HCT116 (cell line): ENCODE measurements at regions not wholly inside any gene's neighbourhood (a gene's known extent, or its start where the extent isn't known, plus 50 kb on each side); places are given as distances from the start of the nearest gene placed in this dataset.

ENCODE experiments used
- ATAC-seq: fragments of 200-7000 bp; cut with Tn5 transposase; 2 replicates; pipeline ENCODE4 v1.9.1; 2020; ENCODE audit warnings: mild to moderate bottlenecking, moderate library complexity
- BruUV-seq: library from RNA; stranded (reverse); fragments of 400-500 nt; replicated peaks from 2 replicates; lab custom pipeline; 2021; lab: Mats Ljungman, UMichigan
- CTCF ChIA-PET: fragments of 300-600 bp; sonication (Branson Sonifier 250); formaldehyde crosslinking; loops from one replicate; lab custom pipeline; 2021; ENCODE audit warnings: antibody characterized with exemption; lab: Charles Lee
- POLR2A ChIA-PET: fragments of 300-600, 350-600 bp; sonication (Branson Sonifier 250); formaldehyde crosslinking; loops from one replicate; lab custom pipeline; 2021; ENCODE audit warnings: antibody characterized with exemption; lab: Charles Lee
- RAD21 ChIA-PET, 2 experiments: fragments of 300-600 bp; sonication (Branson Sonifier 250); formaldehyde crosslinking; loops; one replicate each; lab custom pipeline; 2023; ENCODE audit warnings: low total read pairs in 2 of 2; ENCODE audit not compliant: uncharacterized antibody in 2 of 2, unreplicated experiment in 2 of 2, low non-redundant PET in 1 of 2; lab: Charles Lee
- DNase-seq: peaks from one replicate; pipeline ENCODE4 v3.0.0-alpha.2; 2010; ENCODE audit warnings: low read depth, low spot score
- H2AFZ ChIP-seq: fragments of 200-600 bp; shearing (Covaris generic), sonication (generic); 2 replicates; pipeline ENCODE4 v1.6.1; 2017; ENCODE audit warnings: low read depth, mixed run types, mixed read lengths, antibody characterized with exemption, low read length; ENCODE audit not compliant: poor library complexity, severe bottlenecking
- H3K27ac ChIP-seq: 2 replicates; pipeline ENCODE4 v1.5.1; 2012; ENCODE audit warnings: low read depth, low read length
- H3K27me3 ChIP-seq: fragments of 200-600 bp; sonication (generic); 2 replicates; pipeline ENCODE4 v1.6.1; 2016; ENCODE audit warnings: mixed run types, low read length, mixed read lengths; ENCODE audit not compliant: insufficient read depth
- H3K36me3 ChIP-seq, 2 experiments: fragments of 200-500 bp in 1 of 2; fragments of 200-600 bp in 1 of 2; sonication (Bioruptor generic) in 1 of 2; sonication (generic) in 1 of 2; 2 replicates each; pipeline versions ENCODE4 v1.5.1 to v1.6.1; 2014 to 2016; ENCODE audit warnings: low read length in 2 of 2, inconsistent platforms in 1 of 2, mixed read lengths in 1 of 2, mixed run types in 1 of 2; ENCODE audit not compliant: insufficient read depth in 2 of 2, control insufficient read depth in 1 of 2
- H3K4me1 ChIP-seq, 2 experiments: fragments of 200-600 bp in 1 of 2; sonication (generic) in 1 of 2; 2 replicates each; pipeline versions ENCODE4 v1.5.1 to v1.6.1; 2012 to 2017; ENCODE audit warnings: low read length in 2 of 2, inconsistent platforms in 1 of 2, mild to moderate bottlenecking in 1 of 2, mixed read lengths in 1 of 2, mixed run types in 1 of 2, moderate library complexity in 1 of 2; ENCODE audit not compliant: insufficient read depth in 2 of 2, control insufficient read depth in 1 of 2
- H3K4me2 ChIP-seq: fragments of 200-600 bp; sonication (generic); 2 replicates; pipeline ENCODE4 v1.6.1; 2017; ENCODE audit warnings: mixed run types, low read length, mixed read lengths
- H3K4me3 ChIP-seq, 2 experiments: fragments of 200-600 bp in 1 of 2; sonication (generic) in 1 of 2; replicated peaks in 1 of 2; 2 replicates each; pipeline ENCODE4 v1.5.1; 2011 to 2016; ENCODE audit warnings: low read length in 2 of 2, control low read depth in 1 of 2, low read depth in 1 of 2, mild to moderate bottlenecking in 1 of 2, mixed read lengths in 1 of 2, mixed run types in 1 of 2
- H3K79me2 ChIP-seq: fragments of 200-600 bp; sonication (generic); 2 replicates; pipeline ENCODE4 v1.6.1; 2017; ENCODE audit warnings: mild to moderate bottlenecking, mixed run types, low read length, moderate library complexity, mixed read lengths; ENCODE audit not compliant: insufficient read depth
- H3K9ac ChIP-seq: fragments of 200-600 bp; sonication (generic); 2 replicates; pipeline ENCODE4 v1.6.1; 2016; ENCODE audit warnings: low read length, mixed read lengths
- H3K9me2 ChIP-seq: fragments of 200-600 bp; sonication (generic), shearing (Covaris generic); 2 replicates; pipeline ENCODE4 v1.6.1; 2017; ENCODE audit warnings: mixed run types, mild to moderate bottlenecking, moderate library complexity; ENCODE audit not compliant: insufficient read depth
- H3K9me3 ChIP-seq, 2 experiments: fragments of 200-500 bp in 1 of 2; fragments of 200-600 bp in 1 of 2; sonication (Bioruptor generic) in 1 of 2; sonication (generic) in 1 of 2; 2 replicates each; pipeline ENCODE4 v1.6.1; 2014 to 2017; ENCODE audit warnings: low read length in 2 of 2, mixed read lengths in 2 of 2, inconsistent platforms in 1 of 2, low read depth in 1 of 2, mild to moderate bottlenecking in 1 of 2, mixed run types in 1 of 2, moderate library complexity in 1 of 2; ENCODE audit not compliant: control insufficient read depth in 1 of 2, insufficient read depth in 1 of 2
- H4K20me1 ChIP-seq: fragments of 200-600 bp; sonication (generic), shearing (Covaris generic); 2 replicates; pipeline ENCODE4 v1.6.1; 2017; ENCODE audit warnings: mixed run types, mild to moderate bottlenecking, moderate library complexity; ENCODE audit not compliant: insufficient read depth
- CBX3 ChIP-seq: IDR thresholded peaks from 2 replicates; pipeline ENCODE4 v1.6.1; 2012; ENCODE audit warnings: low read depth
- ELF1 ChIP-seq: IDR thresholded peaks from 2 replicates; pipeline ENCODE4 v1.6.1; 2012; ENCODE audit warnings: low read depth, borderline replicate concordance
- EZH2 ChIP-seq: fragments of 200-600 bp; sonication (generic); IDR thresholded peaks from 2 replicates; pipeline ENCODE4 v1.6.1; 2017; ENCODE audit warnings: antibody characterized with exemption, mixed run types
- FOSL1 ChIP-seq: IDR thresholded peaks from 2 replicates; pipeline ENCODE4 v1.6.1; 2012; ENCODE audit warnings: low read depth
- POLR2AphosphoS5 ChIP-seq: IDR thresholded peaks from 2 replicates; pipeline ENCODE4 v1.6.1; 2011; ENCODE audit warnings: mild to moderate bottlenecking, low read depth, low read length, moderate library complexity
- RAD21 ChIP-seq: IDR thresholded peaks from 2 replicates; pipeline ENCODE4 v1.6.1; 2012; ENCODE audit warnings: low read depth, mild to moderate bottlenecking
- SP1 ChIP-seq: IDR thresholded peaks from 2 replicates; pipeline ENCODE4 v1.6.1; 2012; ENCODE audit warnings: low read depth
- YY1 ChIP-seq: IDR thresholded peaks from 2 replicates; pipeline ENCODE4 v1.6.1; 2011; ENCODE audit warnings: low read length, low read depth, moderate library complexity, mild to moderate bottlenecking; ENCODE audit not compliant: insufficient replicate concordance; ENCODE audit errors: extremely low read depth
- ZBTB33 ChIP-seq: IDR thresholded peaks from 2 replicates; pipeline ENCODE4 v1.6.1; 2011; ENCODE audit warnings: mild to moderate bottlenecking, low read length, moderate library complexity; ENCODE audit not compliant: insufficient replicate concordance; ENCODE audit errors: extremely low read depth
- ZFX ChIP-seq: fragments of 450-650 bp; IDR thresholded peaks from 2 replicates; pipeline ENCODE4 v1.6.1; 2017
- ZNF274 ChIP-seq: fragments of 200-500 bp; sonication (Bioruptor generic); IDR thresholded peaks from 2 replicates; pipeline ENCODE4 v1.6.1; 2014; ENCODE audit warnings: mild to moderate bottlenecking, low read depth, low read length, inconsistent platforms
- intact Hi-C: fragments of 100-400 bp; cut with micrococcal nuclease; formaldehyde crosslinking; loops from 2 replicates; pipeline ENCODE4 v1.10.0; 2022
- TF ChIP-seq, protein P1 (sequence below): IDR thresholded peaks from 2 replicates; pipeline ENCODE4 v1.6.1; 2012

DNA sequence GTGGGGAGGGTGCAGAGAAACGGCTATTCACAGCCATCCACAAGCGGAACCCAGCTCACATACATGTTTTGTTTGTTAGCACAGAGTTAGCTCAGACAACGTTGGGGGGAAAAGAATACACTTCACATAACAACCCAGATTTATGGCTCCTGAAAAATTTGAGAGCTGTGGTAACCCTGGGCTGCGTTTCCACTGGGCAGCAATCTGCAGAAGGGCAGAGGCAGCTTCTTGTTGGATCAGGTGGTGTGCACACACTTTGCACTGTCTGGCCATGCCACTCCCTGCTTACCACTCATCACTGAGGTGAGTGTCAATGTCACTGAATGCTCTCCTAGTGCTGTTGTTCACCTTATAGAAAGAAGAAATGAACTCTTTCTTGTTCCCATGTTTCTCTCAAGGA lies 299.8 kb upstream of the SOX14 start:
- no peak overlapping the region for H3K4me2 ChIP-seq
- DNase-seq (no peak), ATAC-seq (no peak)
- no peaks in the 10 kb centered on the region for H3K79me2 ChIP-seq
- no peaks in the 10 kb centered on the region for H4K20me1 ChIP-seq
- ChIA-PET CTCF (no interaction called here), POLR2A (no interaction called here), RAD21 (no interaction called here)
- TF ChIP-seq ZFX = no peak
- no peak for TF ChIP-seq SP1
- TF ChIP-seq, protein P1, sequence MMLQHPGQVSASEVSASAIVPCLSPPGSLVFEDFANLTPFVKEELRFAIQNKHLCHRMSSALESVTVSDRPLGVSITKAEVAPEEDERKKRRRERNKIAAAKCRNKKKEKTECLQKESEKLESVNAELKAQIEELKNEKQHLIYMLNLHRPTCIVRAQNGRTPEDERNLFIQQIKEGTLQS = no peak
- TF ChIP-seq ELF1 = no peak
- TF ChIP-seq EZH2 = no peak
- TF ChIP-seq RAD21 = no peak
- TF ChIP-seq CBX3 = no peak
- TF ChIP-seq FOSL1 = no peak
- TF ChIP-seq ZNF274 = no peak
- no peak for TF ChIP-seq POLR2AphosphoS5
- no peak for TF ChIP-seq ZBTB33
- no peak for TF ChIP-seq YY1
- intact Hi-C loops = no loop called here
- H3K27me3 ChIP-seq = peaks cover 7% of the 10 kb centered on the region; the same call in 1 of the 2 replicates
- no peak overlapping the region for H3K4me3 ChIP-seq
- H3K4me1 ChIP-seq = no peaks in the 10 kb centered on the region
- no TSS peak for BruUV-seq
- H3K36me3 ChIP-seq = no peaks in the 10 kb centered on the region
- H3K9ac ChIP-seq = no peak overlapping the region
- H3K27ac ChIP-seq = no peak overlapping the region
- no peaks in the 10 kb centered on the region for H3K9me3 ChIP-seq
- no peak overlapping the region for H2AFZ ChIP-seq
- no peaks in the 10 kb centered on the region for H3K9me2 ChIP-seq
